MM.1S (cell line): ENCODE measurements at regions not wholly inside any gene's neighbourhood (a gene's known extent, or its start where the extent isn't known, plus 50 kb on each side); places are given as distances from the start of the nearest gene placed in this dataset.

Experiments
- DNase-seq: peaks from one replicate; pipeline ENCODE4 v3.0.0-alpha.2; 2015
- H2AFZ ChIP-seq: fragments of 300-600 bp; sonication (generic); 2 replicates; pipeline ENCODE4 v1.6.0; 2016; ENCODE audit warnings: antibody characterized with exemption, low read length
- H3F3A ChIP-seq: fragments of 300-600 bp; sonication (generic); 2 replicates; pipeline ENCODE4 v1.6.1; 2016; ENCODE audit warnings: mild to moderate bottlenecking, antibody characterized with exemption, low read length, moderate library complexity, mixed read lengths; ENCODE audit not compliant: insufficient read depth
- H3K27ac ChIP-seq: fragments of 300-600 bp; sonication (generic); 2 replicates; pipeline ENCODE4 v1.5.1; 2016; ENCODE audit warnings: mild to moderate bottlenecking, low read length
- H3K27me3 ChIP-seq: fragments of 300-600 bp; sonication (generic); replicated peaks from 2 replicates; pipeline ENCODE4 v1.6.0; 2016; ENCODE audit warnings: low read length; ENCODE audit not compliant: insufficient read depth
- H3K36me3 ChIP-seq: fragments of 300-600 bp; sonication (generic); replicated peaks from 2 replicates; pipeline ENCODE4 v1.6.1; 2016; ENCODE audit warnings: mild to moderate bottlenecking, low read length, mixed read lengths; ENCODE audit not compliant: insufficient read depth
- H3K4me1 ChIP-seq: fragments of 300-600 bp; sonication (generic); 2 replicates; pipeline ENCODE4 v1.6.1; 2016; ENCODE audit warnings: low read length, mixed read lengths
- H3K4me2 ChIP-seq: fragments of 300-600 bp; sonication (generic); 2 replicates; pipeline ENCODE4 v1.6.0; 2016; ENCODE audit warnings: low read depth, low read length
- H3K4me3 ChIP-seq: fragments of 300-600 bp; sonication (generic); 2 replicates; pipeline ENCODE4 v1.5.1; 2016; ENCODE audit warnings: low read length, mixed read lengths
- H3K79me2 ChIP-seq: fragments of 300-600 bp; sonication (generic); 2 replicates; pipeline ENCODE4 v1.6.1; 2016; ENCODE audit warnings: mixed run types, low read length, mixed read lengths
- H3K9ac ChIP-seq: fragments of 300-600 bp; sonication (generic); 2 replicates; pipeline ENCODE4 v1.6.1; 2016; ENCODE audit warnings: low read length, mixed read lengths
- H3K9me2 ChIP-seq: fragments of 300-600 bp; sonication (generic); replicated peaks from 2 replicates; pipeline ENCODE4 v1.6.1; 2016; ENCODE audit warnings: mild to moderate bottlenecking, low read length, mixed read lengths; ENCODE audit not compliant: insufficient read depth
- H3K9me3 ChIP-seq: fragments of 300-600 bp; sonication (generic); replicated peaks from 2 replicates; pipeline ENCODE4 v1.6.1; 2016; ENCODE audit warnings: mild to moderate bottlenecking, low read length, mixed read lengths; ENCODE audit not compliant: insufficient read depth
- H4K20me1 ChIP-seq: fragments of 300-600 bp; sonication (generic); 2 replicates; pipeline ENCODE4 v1.6.1; 2016; ENCODE audit warnings: mild to moderate bottlenecking, low read length, moderate library complexity, mixed read lengths; ENCODE audit not compliant: insufficient read depth
- CTCF ChIP-seq: fragments of 300-600 bp; sonication (generic); IDR thresholded peaks from 2 replicates; pipeline ENCODE4 v1.5.1; 2016; ENCODE audit warnings: antibody characterized with exemption, low read length, mixed read lengths
- EZH2 ChIP-seq: fragments of 300-600 bp; sonication (generic); optimal IDR thresholded peaks from 2 replicates; pipeline ENCODE3; 2017; ENCODE audit warnings: low read depth, mild to moderate bottlenecking, antibody characterized with exemption, low read length, mixed read lengths
- EZH2phosphoT487 ChIP-seq: fragments of 300-600 bp; sonication (generic); IDR thresholded peaks from 2 replicates; pipeline ENCODE4 v1.6.1; 2018; ENCODE audit warnings: antibody characterized with exemption, low read length

- Histone ChIP-seq H3K27me3 (no peaks in the 10 kb centered on the region), H2AFZ (no peak overlapping the region), H3K4me3 (no peak overlapping the region), H3K4me2 (no peak overlapping the region), H3K36me3 (no peaks in the 10 kb centered on the region), H3K79me2 (no peaks in the 10 kb centered on the region), H3K4me1 (no peaks in the 10 kb centered on the region), H3K9ac (no peak overlapping the region), H4K20me1 (no peaks in the 10 kb centered on the region), H3K9me3 (no peaks in the 10 kb centered on the region), H3K27ac (no peak overlapping the region), H3F3A (no peaks in the 10 kb centered on the region), H3K9me2 (no peaks in the 10 kb centered on the region)
- DNase-seq = no peak
- TF ChIP-seq EZH2 (no peak), EZH2phosphoT487 (no peak), CTCF (no peak)
These were observed 811.4 kb downstream of the USP25 start for GRCh38 chr21:16540966-16541727.

DNA sequence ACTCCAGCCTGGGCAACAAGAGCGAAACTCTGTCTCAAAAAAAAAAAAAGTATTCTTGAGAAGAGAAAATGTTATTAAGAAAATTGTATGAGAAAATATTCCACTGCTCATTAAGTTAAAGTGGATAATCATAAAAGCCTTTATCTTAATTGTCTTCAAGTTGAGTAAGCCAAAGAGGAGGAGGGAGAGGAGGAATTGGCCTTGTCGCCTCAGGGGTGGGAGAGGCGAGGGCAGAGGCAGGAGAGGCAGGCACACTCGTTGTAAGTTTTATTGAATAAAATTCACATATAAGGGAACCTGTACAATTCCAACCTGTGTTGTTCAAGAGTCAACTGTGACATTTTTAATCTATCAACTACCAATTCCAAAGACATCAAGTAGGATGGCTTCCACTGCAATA is 820.3 kb downstream of the USP25 start:
- no peaks in the 10 kb centered on the region for H3K9me2 ChIP-seq
- no peak overlapping the region for H3K4me2 ChIP-seq
- H3K9me3 ChIP-seq = no peaks in the 10 kb centered on the region
- no peak for DNase-seq
- no peak overlapping the region for H3K27ac ChIP-seq
- no peak overlapping the region for H3K4me3 ChIP-seq
- no peaks in the 10 kb centered on the region for H3K27me3 ChIP-seq
- no peak overlapping the region for H2AFZ ChIP-seq
- no peaks in the 10 kb centered on the region for H3F3A ChIP-seq
- H3K4me1 ChIP-seq = no peaks in the 10 kb centered on the region
- H4K20me1 ChIP-seq = no peaks in the 10 kb centered on the region
- H3K9ac ChIP-seq = no peak overlapping the region
- TF ChIP-seq CTCF = no peak
- no peak for TF ChIP-seq EZH2
- TF ChIP-seq EZH2phosphoT487 = no peak
- no peaks in the 10 kb centered on the region for H3K79me2 ChIP-seq
- no peaks in the 10 kb centered on the region for H3K36me3 ChIP-seq

DNA sequence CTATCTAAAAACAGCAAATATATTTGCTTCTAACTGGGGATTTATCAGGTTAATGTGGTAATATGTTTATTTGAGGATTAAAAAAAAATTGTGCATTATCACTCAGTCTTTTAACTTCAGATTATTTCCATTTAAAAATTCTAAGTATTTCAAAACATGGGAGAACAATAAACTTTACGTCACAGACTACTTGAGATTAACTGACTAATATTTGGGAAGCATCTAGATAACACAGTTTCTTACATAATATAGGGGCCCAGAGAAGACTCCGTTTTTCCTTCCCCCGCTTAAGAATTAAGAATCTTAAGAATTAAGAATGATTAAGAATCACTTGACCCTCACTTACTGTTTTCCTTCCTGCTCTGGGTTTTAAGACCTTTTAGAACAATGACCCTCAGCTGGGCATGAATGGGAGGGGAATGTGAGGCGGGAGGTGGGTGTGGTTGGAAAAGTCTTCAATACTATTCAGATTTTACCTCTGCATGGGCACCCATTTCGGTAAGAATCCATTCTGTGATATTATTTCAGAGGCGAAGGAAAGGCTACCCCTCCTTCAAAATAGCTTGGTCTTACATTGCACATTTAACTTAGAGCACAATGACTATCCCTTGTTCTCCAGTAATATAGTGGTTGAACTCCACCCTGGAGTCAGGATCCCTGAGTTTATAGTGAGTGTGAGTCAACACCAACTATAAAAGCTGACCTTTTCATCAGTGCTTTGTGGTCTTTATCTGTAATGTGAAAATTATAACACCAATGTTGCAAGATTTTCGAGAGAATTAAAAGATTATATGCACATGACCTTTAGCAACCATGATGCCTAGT is 821.3 kb downstream of the USP25 start:
- Histone ChIP-seq H3K36me3 (no peaks in the 10 kb centered on the region), H3K79me2 (no peaks in the 10 kb centered on the region), H4K20me1 (no peaks in the 10 kb centered on the region), H3K9me3 (no peaks in the 10 kb centered on the region), H3K4me1 (no peaks in the 10 kb centered on the region), H3K27me3 (no peaks in the 10 kb centered on the region), H3F3A (no peaks in the 10 kb centered on the region), H2AFZ (no peak overlapping the region), H3K27ac (no peak overlapping the region), H3K9me2 (no peaks in the 10 kb centered on the region), H3K9ac (no peak overlapping the region), H3K4me2 (no peak overlapping the region), H3K4me3 (no peak overlapping the region)
- no peak for TF ChIP-seq EZH2phosphoT487
- TF ChIP-seq CTCF = no peak
- TF ChIP-seq EZH2 = no peak
- DNase-seq = no peak
